ENCODE measurements at regions not wholly inside any gene's neighbourhood (a gene's known extent, or its start where the extent isn't known, plus 50 kb on each side); places are given as distances from the start of the nearest gene placed in this dataset.

- H3K27ac Mint-ChIP-seq: no peak overlapping the region
- H3K27me3 Mint-ChIP-seq (ENCODE audit: low read depth): no peaks in the 10 kb centered on the region; the same call in 1 of the 2 replicates
- H3K4me1 Mint-ChIP-seq: peaks cover 23% of the 10 kb centered on the region
- CTCF ChIA-PET: no interaction called here
- no peaks in the 10 kb centered on the region for H3K36me3 Mint-ChIP-seq
- no peaks in the 10 kb centered on the region for H3K9me3 Mint-ChIP-seq
- DNase-seq (ENCODE audit: low spot score) (no peak), ATAC-seq (no peak)
- no peak overlapping the region for H3K4me3 Mint-ChIP-seq
- POLR2A ChIA-PET: no interaction called here
- no peak for TF ChIP-seq SP1 (CRISPR knock-in tag; conservative IDR thresholded peaks at IDR 0.05)
- no peak for TF ChIP-seq SMAD3 (CRISPR knock-in tag; IDR thresholded peaks at IDR 0.05; ENCODE audit: borderline replicate concordance)
- no peak for TF ChIP-seq NR2C2 (CRISPR knock-in tag; IDR thresholded peaks at IDR 0.05)
- no peak for TF ChIP-seq JUN (CRISPR knock-in tag; IDR thresholded peaks at IDR 0.05)
Observed at GRCh38 chr15:69857250-69857649, 240.5 kb downstream of the TLE3 start.

DNA sequence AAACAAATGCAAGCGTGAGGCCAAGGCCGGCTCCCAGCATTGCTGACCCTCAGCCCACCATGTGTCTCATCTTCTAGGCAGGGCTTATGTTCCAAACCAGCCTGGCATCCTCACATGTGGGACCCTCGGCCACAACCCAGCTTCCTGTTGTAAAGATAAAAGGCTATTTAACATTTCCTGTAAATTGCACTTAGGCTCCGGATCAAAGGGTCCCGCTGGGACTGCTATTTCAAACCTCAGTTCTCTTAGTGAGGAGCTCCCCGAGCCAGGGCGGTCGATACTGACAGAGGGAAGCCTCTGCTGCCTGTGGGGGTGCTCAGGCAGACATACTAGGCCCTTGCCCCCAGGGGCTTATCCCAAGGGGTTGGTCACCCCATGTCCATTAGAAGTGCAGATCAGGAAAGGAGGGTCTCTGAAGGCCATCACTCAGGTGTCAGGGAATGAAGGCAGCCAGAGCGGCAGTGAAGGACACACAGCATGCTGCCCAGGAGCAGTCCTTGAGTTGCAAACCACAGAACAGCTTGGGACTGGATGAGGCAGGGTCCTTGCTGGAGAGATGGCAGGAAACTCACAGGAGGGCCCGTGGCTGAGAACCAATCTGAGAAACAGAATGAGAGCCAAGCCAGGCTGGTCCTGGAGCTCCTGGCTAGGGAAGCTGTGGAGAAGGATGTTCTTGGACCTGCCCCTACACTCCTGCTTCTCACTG, 239.9 kb downstream of the TLE3 start:
- POLR2A ChIA-PET: no interaction called here
- ATAC-seq: no peak
- Mint-ChIP-seq H3K4me1 (peaks cover 23% of the 10 kb centered on the region), H3K9me3 (no peaks in the 10 kb centered on the region), H3K4me3 (no peak overlapping the region), H3K27ac (peak overlapping the region; percentile 84; the same call in 1 of the 2 replicates), H3K36me3 (no peaks in the 10 kb centered on the region), H3K27me3 (ENCODE audit: low read depth) (no peaks in the 10 kb centered on the region)
- CTCF ChIA-PET: no interaction called here
- TF ChIP-seq SOX15 (CRISPR knock-in tag; IDR thresholded peaks at IDR 0.05) (no peak), STAT6 (CRISPR knock-in tag; conservative IDR thresholded peaks at IDR 0.05; ENCODE audit: low read depth) (no peak), IRF2 (CRISPR knock-in tag; IDR thresholded peaks at IDR 0.05; ENCODE audit: borderline replicate concordance, low read depth) (no peak), CREB1 (CRISPR knock-in tag; IDR thresholded peaks at IDR 0.05) (no peak), ZNF423 (CRISPR knock-in tag; IDR thresholded peaks at IDR 0.05) (no peak), ZNF138 (CRISPR knock-in tag; conservative IDR thresholded peaks at IDR 0.05) (no peak), TEAD1 (CRISPR knock-in tag; IDR thresholded peaks at IDR 0.05) (no peak), GTF2I (CRISPR knock-in tag; conservative IDR thresholded peaks at IDR 0.05) (no peak), RORB (CRISPR knock-in tag; IDR thresholded peaks at IDR 0.05) (no peak), JUN (CRISPR knock-in tag; IDR thresholded peaks at IDR 0.05) (no peak), ESRRA (CRISPR knock-in tag; IDR thresholded peaks at IDR 0.05; ENCODE audit: borderline replicate concordance) (no peak), ZNF219 (CRISPR knock-in tag; IDR thresholded peaks at IDR 0.05; ENCODE audit: borderline replicate concordance) (no peak), ZNF396 (CRISPR knock-in tag; IDR thresholded peaks at IDR 0.05; ENCODE audit: borderline replicate concordance) (no peak), ZMAT4 (CRISPR knock-in tag; IDR thresholded peaks at IDR 0.05) (no peak)
- TF ChIP-seq, protein P1, sequence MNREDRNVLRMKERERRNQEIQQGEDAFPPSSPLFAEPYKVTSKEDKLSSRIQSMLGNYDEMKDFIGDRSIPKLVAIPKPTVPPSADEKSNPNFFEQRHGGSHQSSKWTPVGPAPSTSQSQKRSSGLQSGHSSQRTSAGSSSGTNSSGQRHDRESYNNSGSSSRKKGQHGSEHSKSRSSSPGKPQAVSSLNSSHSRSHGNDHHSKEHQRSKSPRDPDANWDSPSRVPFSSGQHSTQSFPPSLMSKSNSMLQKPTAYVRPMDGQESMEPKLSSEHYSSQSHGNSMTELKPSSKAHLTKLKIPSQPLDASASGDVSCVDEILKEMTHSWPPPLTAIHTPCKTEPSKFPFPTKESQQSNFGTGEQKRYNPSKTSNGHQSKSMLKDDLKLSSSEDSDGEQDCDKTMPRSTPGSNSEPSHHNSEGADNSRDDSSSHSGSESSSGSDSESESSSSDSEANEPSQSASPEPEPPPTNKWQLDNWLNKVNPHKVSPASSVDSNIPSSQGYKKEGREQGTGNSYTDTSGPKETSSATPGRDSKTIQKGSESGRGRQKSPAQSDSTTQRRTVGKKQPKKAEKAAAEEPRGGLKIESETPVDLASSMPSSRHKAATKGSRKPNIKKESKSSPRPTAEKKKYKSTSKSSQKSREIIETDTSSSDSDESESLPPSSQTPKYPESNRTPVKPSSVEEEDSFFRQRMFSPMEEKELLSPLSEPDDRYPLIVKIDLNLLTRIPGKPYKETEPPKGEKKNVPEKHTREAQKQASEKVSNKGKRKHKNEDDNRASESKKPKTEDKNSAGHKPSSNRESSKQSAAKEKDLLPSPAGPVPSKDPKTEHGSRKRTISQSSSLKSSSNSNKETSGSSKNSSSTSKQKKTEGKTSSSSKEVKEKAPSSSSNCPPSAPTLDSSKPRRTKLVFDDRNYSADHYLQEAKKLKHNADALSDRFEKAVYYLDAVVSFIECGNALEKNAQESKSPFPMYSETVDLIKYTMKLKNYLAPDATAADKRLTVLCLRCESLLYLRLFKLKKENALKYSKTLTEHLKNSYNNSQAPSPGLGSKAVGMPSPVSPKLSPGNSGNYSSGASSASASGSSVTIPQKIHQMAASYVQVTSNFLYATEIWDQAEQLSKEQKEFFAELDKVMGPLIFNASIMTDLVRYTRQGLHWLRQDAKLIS (CRISPR knock-in tag; IDR thresholded peaks at IDR 0.05; ENCODE audit: borderline replicate concordance): no peak
- DNase-seq (ENCODE audit: low spot score): no peak

Measured in WTC11 (cell line).